Osteoblast (primary cell): ENCODE measurements at regions not wholly inside any gene's neighbourhood (a gene's known extent, or its start where the extent isn't known, plus 50 kb on each side); places are given as distances from the start of the nearest gene placed in this dataset.
"Not testable (repeated sequence)": the region's sequence is repeated elsewhere in the genome, so short reads cannot be mapped to it uniquely, and the experiment has no call there.

ENCODE experiments used
- DNase-seq: peaks from one replicate; pipeline ENCODE4 v3.0.0; 2011; ENCODE audit warnings: low spot score, mixed read lengths; ENCODE audit not compliant: insufficient read length; ENCODE audit errors: missing footprints
- H2AFZ ChIP-seq: 2 replicates; pipeline ENCODE4 v1.6.0; 2011; ENCODE audit warnings: mild to moderate bottlenecking, low read length
- H3K27ac ChIP-seq: 2 replicates; pipeline ENCODE4 v1.5.1; 2011; ENCODE audit warnings: mild to moderate bottlenecking, low read depth, low read length, moderate library complexity
- H3K27me3 ChIP-seq: 2 replicates; pipeline ENCODE4 v1.6.0; 2012; ENCODE audit warnings: mild to moderate bottlenecking, control low read depth, inconsistent platforms, low read length, moderate library complexity; ENCODE audit not compliant: insufficient read depth
- H3K36me3 ChIP-seq: 2 replicates; pipeline ENCODE4 v1.5.1; 2011; ENCODE audit warnings: mild to moderate bottlenecking, low read length, control low read depth, moderate library complexity; ENCODE audit not compliant: insufficient read depth
- H3K4me1 ChIP-seq: 2 replicates; pipeline ENCODE4 v1.5.1; 2011; ENCODE audit warnings: mild to moderate bottlenecking, low read length, control low read depth, moderate library complexity; ENCODE audit not compliant: insufficient read depth
- H3K4me2 ChIP-seq: 2 replicates; pipeline ENCODE4 v1.6.0; 2011; ENCODE audit warnings: mild to moderate bottlenecking, low read length; ENCODE audit not compliant: insufficient read depth
- H3K4me3 ChIP-seq: fragments of 200-600 bp; sonication (generic); 3 replicates; pipeline ENCODE4 v1.5.1; 2012; ENCODE audit warnings: mild to moderate bottlenecking, low read length, inconsistent platforms; ENCODE audit not compliant: insufficient read depth
- H3K79me2 ChIP-seq: 2 replicates; pipeline ENCODE4 v1.6.0; 2012; ENCODE audit warnings: mild to moderate bottlenecking, low read length, control low read depth, inconsistent platforms; ENCODE audit not compliant: insufficient read depth
- H3K9me3 ChIP-seq: 2 replicates; pipeline ENCODE4 v1.5.1; 2011; ENCODE audit warnings: low read depth, low read length, control low read depth
- H4K20me1 ChIP-seq: 2 replicates; pipeline ENCODE4 v1.6.0; 2012; ENCODE audit warnings: mild to moderate bottlenecking, low read length, control low read depth; ENCODE audit not compliant: insufficient read depth
- CTCF ChIP-seq: IDR thresholded peaks from 2 replicates; pipeline ENCODE4 v1.5.1; 2011; ENCODE audit warnings: mild to moderate bottlenecking, low read depth, low read length, moderate library complexity; ENCODE audit errors: extremely low read depth

- no peak overlapping the region for H3K27ac ChIP-seq
- no peaks in the 10 kb centered on the region for H3K36me3 ChIP-seq
- no peaks in the 10 kb centered on the region for H3K27me3 ChIP-seq
- no peaks in the 10 kb centered on the region for H3K9me3 ChIP-seq
- no peaks in the 10 kb centered on the region for H4K20me1 ChIP-seq
- H3K4me3 ChIP-seq, result no peak overlapping the region
- H3K4me1 ChIP-seq, result no peaks in the 10 kb centered on the region
- TF ChIP-seq CTCF, result no peak
- H3K4me2 ChIP-seq, result no peak overlapping the region
- H3K79me2 ChIP-seq, result no peaks in the 10 kb centered on the region
- DNase-seq, result no peak
- no peak overlapping the region for H2AFZ ChIP-seq
Observed at GRCh38 chr17:22373911-22374310, 681.6 kb downstream of the KCNJ18 start.

GRCh38 chr17:22374741-22375140 is 682.4 kb downstream of the KCNJ18 start:
- TF ChIP-seq CTCF, result no peak
- no peaks in the 10 kb centered on the region for H3K4me1 ChIP-seq
- H3K27ac ChIP-seq, result no peak overlapping the region
- no peak overlapping the region for H2AFZ ChIP-seq
- no peaks in the 10 kb centered on the region for H3K27me3 ChIP-seq
- H3K4me3 ChIP-seq, result no peak overlapping the region
- H3K4me2 ChIP-seq, result no peak overlapping the region
- DNase-seq, result peak; percentile 60
- no peaks in the 10 kb centered on the region for H4K20me1 ChIP-seq
- H3K9me3 ChIP-seq, result no peaks in the 10 kb centered on the region
- H3K79me2 ChIP-seq, result no peaks in the 10 kb centered on the region
- no peaks in the 10 kb centered on the region for H3K36me3 ChIP-seq

GRCh38 chr17:22376747-22377146 is 684.4 kb downstream of the KCNJ18 start:
- H3K4me3 ChIP-seq, H3K9me3 ChIP-seq, H3K27me3 ChIP-seq, H4K20me1 ChIP-seq, H2AFZ ChIP-seq, H3K4me1 ChIP-seq, H3K36me3 ChIP-seq, H3K27ac ChIP-seq, H3K79me2 ChIP-seq, H3K4me2 ChIP-seq, DNase-seq: not testable (repeated sequence)

- H3K27me3 ChIP-seq, H3K4me1 ChIP-seq, DNase-seq, H4K20me1 ChIP-seq, H3K27ac ChIP-seq, H3K4me3 ChIP-seq, H3K4me2 ChIP-seq, H3K9me3 ChIP-seq, H3K79me2 ChIP-seq, H3K36me3 ChIP-seq, H2AFZ ChIP-seq: not testable (repeated sequence)
Observed at GRCh38 chr17:22378748-22379147, 686.4 kb downstream of the KCNJ18 start.

GRCh38 chr17:22381589-22381988 is 689.3 kb downstream of the KCNJ18 start:
- H3K79me2 ChIP-seq, H3K9me3 ChIP-seq, DNase-seq, H3K4me3 ChIP-seq, H4K20me1 ChIP-seq, H3K4me1 ChIP-seq, H2AFZ ChIP-seq, H3K36me3 ChIP-seq, H3K27ac ChIP-seq, H3K4me2 ChIP-seq, H3K27me3 ChIP-seq: not testable (repeated sequence)

- H3K27ac ChIP-seq, H3K9me3 ChIP-seq, H4K20me1 ChIP-seq, H3K27me3 ChIP-seq, DNase-seq, H3K4me3 ChIP-seq, H3K4me2 ChIP-seq, H2AFZ ChIP-seq, H3K4me1 ChIP-seq, H3K79me2 ChIP-seq, H3K36me3 ChIP-seq: not testable (repeated sequence)
Observed at GRCh38 chr17:22383772-22384460, 691.6 kb downstream of the KCNJ18 start.

- not testable (repeated sequence) for H3K79me2 ChIP-seq, H3K4me2 ChIP-seq, H3K4me1 ChIP-seq, H3K4me3 ChIP-seq, H3K36me3 ChIP-seq, H3K27me3 ChIP-seq, DNase-seq, H2AFZ ChIP-seq, H3K9me3 ChIP-seq, H3K27ac ChIP-seq, H4K20me1 ChIP-seq
Observed at GRCh38 chr17:22384461-22384800, 692.1 kb downstream of the KCNJ18 start.

- not testable (repeated sequence) for H3K27me3 ChIP-seq, H2AFZ ChIP-seq, H3K4me3 ChIP-seq, H3K79me2 ChIP-seq, H3K4me2 ChIP-seq, H4K20me1 ChIP-seq, H3K36me3 ChIP-seq, DNase-seq, H3K9me3 ChIP-seq, H3K4me1 ChIP-seq, H3K27ac ChIP-seq
Observed at GRCh38 chr17:22398446-22398845, 706.1 kb downstream of the KCNJ18 start.
